AG08395 (cell line): ENCODE measurements at regions not wholly inside any gene's neighbourhood (a gene's known extent, or its start where the extent isn't known, plus 50 kb on each side); places are given as distances from the start of the nearest gene placed in this dataset.

Experiments used
- DNase-seq: peaks from one replicate; pipeline ENCODE4 v3.0.0; 2012; ENCODE audit warnings: mixed read lengths, low spot score

GRCh38 chr3:64464955-64465354 lies 222.8 kb downstream of the ADAMTS9 start:
- DNase-seq = no peak

- DNase-seq = no peak
These were observed 223.8 kb downstream of the ADAMTS9 start for GRCh38 chr3:64463981-64464380.

- DNase-seq = peak; percentile 76
These were observed 225.6 kb downstream of the ADAMTS9 start for GRCh38 chr3:64462203-64462602.

- DNase-seq = peak; percentile 71
These were observed 226.9 kb downstream of the ADAMTS9 start for GRCh38 chr3:64460877-64461276.

GRCh38 chr3:64460141-64460730 lies 227.6 kb downstream of the ADAMTS9 start:
- no peak for DNase-seq

GRCh38 chr3:64459711-64460110 lies 228.1 kb downstream of the ADAMTS9 start:
- no peak for DNase-seq

- DNase-seq = no peak
These were observed 230.0 kb downstream of the ADAMTS9 start for GRCh38 chr3:64457811-64458210.

GRCh38 chr3:64456674-64457073 lies 231.1 kb downstream of the ADAMTS9 start:
- DNase-seq = no peak

- no peak for DNase-seq
These were observed 230.1 kb upstream of the PRICKLE2 start for GRCh38 chr3:64455351-64455750.

GRCh38 chr3:64454768-64455167 lies 229.5 kb upstream of the PRICKLE2 start:
- DNase-seq = no peak

GRCh38 chr3:64454179-64454578 lies 228.9 kb upstream of the PRICKLE2 start:
- peak; percentile 62 for DNase-seq

GRCh38 chr3:64451283-64452012 lies 226.2 kb upstream of the PRICKLE2 start:
- DNase-seq = no peak

- no peak for DNase-seq
These were observed 225.2 kb upstream of the PRICKLE2 start for GRCh38 chr3:64450396-64450956.

- DNase-seq = no peak
These were observed 223.8 kb upstream of the PRICKLE2 start for GRCh38 chr3:64449026-64449425.

GRCh38 chr3:64445944-64446300 lies 220.7 kb upstream of the PRICKLE2 start:
- DNase-seq = no peak

- peak; percentile 22 for DNase-seq
These were observed 220.1 kb upstream of the PRICKLE2 start for GRCh38 chr3:64445109-64445943.

GRCh38 chr3:64444490-64445108 lies 219.3 kb upstream of the PRICKLE2 start:
- DNase-seq = no peak

- peak; percentile 85 for DNase-seq
These were observed 218.5 kb upstream of the PRICKLE2 start for GRCh38 chr3:64443546-64444381.

- no peak for DNase-seq
These were observed 216.6 kb upstream of the PRICKLE2 start for GRCh38 chr3:64441861-64442260.

- DNase-seq = peak; percentile 26
These were observed 215.2 kb upstream of the PRICKLE2 start for GRCh38 chr3:64440498-64440897.

GRCh38 chr3:64438812-64439211 lies 213.5 kb upstream of the PRICKLE2 start:
- DNase-seq = no peak
